Activated naive CD4-positive, alpha-beta T cell treated with anti-CD3 and anti-CD28 coated beads for 36 hours (primary cell): ENCODE measurements at regions not wholly inside any gene's neighbourhood (a gene's known extent, or its start where the extent isn't known, plus 50 kb on each side); places are given as distances from the start of the nearest gene placed in this dataset.

Experiments
- CTCF ChIA-PET: fragments of 350-600 bp; sonication (Branson Sonifier 250); formaldehyde crosslinking; loops from one replicate; lab custom pipeline; 2021; ENCODE audit warnings: antibody characterized with exemption; lab: Charles Lee
- DNase-seq: peaks from one replicate; pipeline ENCODE4 v3.0.0-alpha.2; 2020
- H3K27ac Mint-ChIP-seq: one replicate; pipeline ENCODE4 v1.8.0; 2021; ENCODE audit warnings: mild to moderate bottlenecking, mixed read lengths
- H3K27me3 Mint-ChIP-seq: one replicate; pipeline ENCODE4 v1.8.0; 2021; ENCODE audit warnings: low read depth, mixed read lengths
- H3K36me3 Mint-ChIP-seq: one replicate; pipeline ENCODE4 v1.8.0; 2021; ENCODE audit warnings: low read depth, mixed read lengths
- H3K4me1 Mint-ChIP-seq: one replicate; pipeline ENCODE4 v1.8.0; 2021; ENCODE audit warnings: low read depth, mixed read lengths
- H3K4me3 Mint-ChIP-seq: one replicate; pipeline ENCODE4 v1.8.0; 2021; ENCODE audit warnings: mild to moderate bottlenecking, moderate library complexity, mixed read lengths
- H3K9me3 Mint-ChIP-seq: one replicate; pipeline ENCODE4 v1.8.0; 2021; ENCODE audit warnings: mixed read lengths
- intact Hi-C: fragments of 100-400 bp; cut with micrococcal nuclease; formaldehyde crosslinking; loops from one replicate; pipeline ENCODE4 v1.15.1; 2023

GRCh38 chr20:63125838-63126601 lies 89.9 kb downstream of the YTHDF1 start:
- CTCF ChIA-PET, result no interaction called here
- intact Hi-C loops, result no loop called here
- H3K27ac Mint-ChIP-seq, result no peak overlapping the region
- no peak for DNase-seq
- no peaks in the 10 kb centered on the region for H3K36me3 Mint-ChIP-seq
- no peaks in the 10 kb centered on the region for H3K4me1 Mint-ChIP-seq
- peaks cover 12% of the 10 kb centered on the region for H3K27me3 Mint-ChIP-seq
- H3K9me3 Mint-ChIP-seq, result no peaks in the 10 kb centered on the region
- no peak overlapping the region for H3K4me3 Mint-ChIP-seq

GRCh38 chr20:63125581-63125837 lies 90.4 kb downstream of the YTHDF1 start:
- H3K27me3 Mint-ChIP-seq, result peaks cover 12% of the 10 kb centered on the region
- H3K4me1 Mint-ChIP-seq, result no peaks in the 10 kb centered on the region
- H3K27ac Mint-ChIP-seq, result no peak overlapping the region
- H3K9me3 Mint-ChIP-seq, result no peaks in the 10 kb centered on the region
- no peaks in the 10 kb centered on the region for H3K36me3 Mint-ChIP-seq
- no peak overlapping the region for H3K4me3 Mint-ChIP-seq
- intact Hi-C loops, result no loop called here
- DNase-seq, result no peak
- CTCF ChIA-PET, result no interaction called here

- no peaks in the 10 kb centered on the region for H3K4me1 Mint-ChIP-seq
- no peaks in the 10 kb centered on the region for H3K9me3 Mint-ChIP-seq
- intact Hi-C loops, result no loop called here
- DNase-seq, result no peak
- no peaks in the 10 kb centered on the region for H3K36me3 Mint-ChIP-seq
- no peak overlapping the region for H3K27ac Mint-ChIP-seq
- CTCF ChIA-PET, result no interaction called here
- peaks cover 8% of the 10 kb centered on the region for H3K27me3 Mint-ChIP-seq
- no peak overlapping the region for H3K4me3 Mint-ChIP-seq
Observed at GRCh38 chr20:63124782-63125580, 91.0 kb downstream of the YTHDF1 start.

GRCh38 chr20:63124092-63124781 lies 91.7 kb downstream of the YTHDF1 start:
- no peak overlapping the region for H3K27ac Mint-ChIP-seq

GRCh38 chr20:63123331-63123741 lies 92.6 kb downstream of the YTHDF1 start:
- no peak for DNase-seq

More at GRCh38 chr20:63124092-63124781, 91.7 kb downstream of the YTHDF1 start:
- no peaks in the 10 kb centered on the region for H3K9me3 Mint-ChIP-seq
- no peak overlapping the region for H3K4me3 Mint-ChIP-seq
- CTCF ChIA-PET, result interaction anchor here (1.1 kb wide), 1 partner anchor 1162 kb away, joined by 4 read pairs; no protein-coding TSS in a partner anchor
- peaks cover 6% of the 10 kb centered on the region for H3K27me3 Mint-ChIP-seq
- no peaks in the 10 kb centered on the region for H3K36me3 Mint-ChIP-seq
- no peaks in the 10 kb centered on the region for H3K4me1 Mint-ChIP-seq
- intact Hi-C loops, result no loop called here
- DNase-seq, result no peak

GRCh38 chr20:63122626-63123025 lies 93.3 kb downstream of the YTHDF1 start:
- H3K4me3 Mint-ChIP-seq, result no peak overlapping the region
- no peaks in the 10 kb centered on the region for H3K4me1 Mint-ChIP-seq
- H3K27me3 Mint-ChIP-seq, result peaks cover 10% of the 10 kb centered on the region
- no peaks in the 10 kb centered on the region for H3K36me3 Mint-ChIP-seq
- intact Hi-C loops, result no loop called here
- no peak overlapping the region for H3K27ac Mint-ChIP-seq
- no peaks in the 10 kb centered on the region for H3K9me3 Mint-ChIP-seq
- DNase-seq, result no peak
- CTCF ChIA-PET, result interaction anchor here (0.7 kb wide), 1 partner anchor 42 kb away, joined by 5 read pairs; no protein-coding TSS in a partner anchor

More at GRCh38 chr20:63123331-63123741, 92.6 kb downstream of the YTHDF1 start:
- Mint-ChIP-seq H3K9me3 (no peaks in the 10 kb centered on the region), H3K27me3 (peaks cover 6% of the 10 kb centered on the region), H3K36me3 (no peaks in the 10 kb centered on the region), H3K27ac (no peak overlapping the region), H3K4me1 (no peaks in the 10 kb centered on the region), H3K4me3 (no peak overlapping the region)
- intact Hi-C loops, result no loop called here
- CTCF ChIA-PET, result interaction anchor here (1.1 kb wide), 1 partner anchor 1162 kb away, joined by 4 read pairs; no protein-coding TSS in a partner anchor

- intact Hi-C loops, result no loop called here
- H3K4me1 Mint-ChIP-seq, result no peaks in the 10 kb centered on the region
- no peaks in the 10 kb centered on the region for H3K9me3 Mint-ChIP-seq
- no peaks in the 10 kb centered on the region for H3K36me3 Mint-ChIP-seq
- H3K27ac Mint-ChIP-seq, result no peak overlapping the region
- no peak overlapping the region for H3K4me3 Mint-ChIP-seq
- H3K27me3 Mint-ChIP-seq, result peaks cover 17% of the 10 kb centered on the region
- no peak for DNase-seq
- CTCF ChIA-PET, result no interaction called here
Observed at GRCh38 chr20:63121749-63122405, 94.1 kb downstream of the YTHDF1 start.

GRCh38 chr20:63121246-63121645 lies 94.7 kb downstream of the YTHDF1 start:
- Mint-ChIP-seq H3K27me3 (peaks cover 21% of the 10 kb centered on the region), H3K4me3 (no peak overlapping the region), H3K9me3 (no peaks in the 10 kb centered on the region), H3K4me1 (no peaks in the 10 kb centered on the region), H3K27ac (no peak overlapping the region), H3K36me3 (no peaks in the 10 kb centered on the region)
- intact Hi-C loops, result no loop called here
- CTCF ChIA-PET, result no interaction called here
- DNase-seq, result no peak

- CTCF ChIA-PET, result no interaction called here
- Mint-ChIP-seq H3K27ac (no peak overlapping the region), H3K36me3 (no peaks in the 10 kb centered on the region), H3K4me1 (no peaks in the 10 kb centered on the region), H3K4me3 (no peak overlapping the region), H3K9me3 (no peaks in the 10 kb centered on the region), H3K27me3 (peaks cover 26% of the 10 kb centered on the region)
- DNase-seq, result no peak
- intact Hi-C loops, result no loop called here
Observed at GRCh38 chr20:63120808-63121090, 95.2 kb downstream of the YTHDF1 start.

- Mint-ChIP-seq H3K4me3 (no peak overlapping the region), H3K4me1 (no peaks in the 10 kb centered on the region), H3K9me3 (no peaks in the 10 kb centered on the region), H3K36me3 (no peaks in the 10 kb centered on the region), H3K27ac (no peak overlapping the region), H3K27me3 (peaks cover 29% of the 10 kb centered on the region)
- intact Hi-C loops, result no loop called here
- no peak for DNase-seq
- CTCF ChIA-PET, result no interaction called here
Observed at GRCh38 chr20:63119963-63120807, 95.7 kb downstream of the YTHDF1 start.

- Mint-ChIP-seq H3K4me3 (no peak overlapping the region), H3K9me3 (no peaks in the 10 kb centered on the region), H3K27ac (no peak overlapping the region), H3K27me3 (peaks cover 37% of the 10 kb centered on the region), H3K4me1 (no peaks in the 10 kb centered on the region), H3K36me3 (no peaks in the 10 kb centered on the region)
- no peak for DNase-seq
- intact Hi-C loops, result no loop called here
- CTCF ChIA-PET, result no interaction called here
Observed at GRCh38 chr20:63119121-63119962, 96.6 kb downstream of the YTHDF1 start.
